IPS-20b (cell line): ENCODE measurements at regions not wholly inside any gene's neighbourhood (a gene's known extent, or its start where the extent isn't known, plus 50 kb on each side); places are given as distances from the start of the nearest gene placed in this dataset.

ENCODE experiments used
- H3K27ac ChIP-seq: one replicate; pipeline ENCODE4 v1.5.1; 2013; ENCODE audit warnings: low read length
- H3K27me3 ChIP-seq: 2 replicates; pipeline ENCODE4 v1.6.1; 2013; ENCODE audit warnings: mild to moderate bottlenecking, low read length, inconsistent platforms; ENCODE audit not compliant: insufficient read depth
- H3K36me3 ChIP-seq: 2 replicates; pipeline ENCODE4 v1.6.1; 2013; ENCODE audit warnings: low read depth, mild to moderate bottlenecking, inconsistent platforms, low read length, moderate library complexity; ENCODE audit not compliant: insufficient read depth
- H3K4me1 ChIP-seq: 2 replicates; pipeline ENCODE4 v1.6.1; 2013; ENCODE audit warnings: mild to moderate bottlenecking, control low read depth, inconsistent platforms, low read length, moderate library complexity; ENCODE audit not compliant: insufficient read depth
- H3K4me3 ChIP-seq: 2 replicates; pipeline ENCODE4 v1.5.1; 2013; ENCODE audit warnings: mild to moderate bottlenecking, low read length, inconsistent platforms
- H3K9ac ChIP-seq: 2 replicates; pipeline ENCODE4 v1.6.1; 2013; ENCODE audit warnings: low read depth, mild to moderate bottlenecking, inconsistent platforms, low read length, moderate library complexity
- H3K9me3 ChIP-seq: 2 replicates; pipeline ENCODE4 v1.6.1; 2013; ENCODE audit warnings: mild to moderate bottlenecking, low read depth, low read length, inconsistent platforms; ENCODE audit not compliant: insufficient read depth

- Histone ChIP-seq H3K36me3 (no peaks in the 10 kb centered on the region), H3K27ac (no peak overlapping the region), H3K4me3 (no peak overlapping the region), H3K9ac (no peak overlapping the region), H3K9me3 (no peaks in the 10 kb centered on the region), H3K27me3 (no peaks in the 10 kb centered on the region), H3K4me1 (no peaks in the 10 kb centered on the region)
Measured at GRCh38 chr3:102883515-102883914, 448.7 kb downstream of the ZPLD1 start.

- H3K36me3 ChIP-seq = no peaks in the 10 kb centered on the region
- H3K9ac ChIP-seq = no peak overlapping the region
- H3K27ac ChIP-seq = no peak overlapping the region
- no peaks in the 10 kb centered on the region for H3K4me1 ChIP-seq
- H3K4me3 ChIP-seq = no peak overlapping the region
- no peaks in the 10 kb centered on the region for H3K9me3 ChIP-seq
- no peaks in the 10 kb centered on the region for H3K27me3 ChIP-seq
Measured at GRCh38 chr3:102885289-102885688, 450.5 kb downstream of the ZPLD1 start.

GRCh38 chr3:102887431-102887830, 452.6 kb downstream of the ZPLD1 start:
- Histone ChIP-seq H3K9me3 (no peaks in the 10 kb centered on the region), H3K36me3 (no peaks in the 10 kb centered on the region), H3K9ac (no peak overlapping the region), H3K27me3 (no peaks in the 10 kb centered on the region), H3K4me1 (no peaks in the 10 kb centered on the region), H3K4me3 (no peak overlapping the region), H3K27ac (no peak overlapping the region)

- Histone ChIP-seq H3K4me1 (no peaks in the 10 kb centered on the region), H3K9ac (no peak overlapping the region), H3K9me3 (no peaks in the 10 kb centered on the region), H3K4me3 (no peak overlapping the region), H3K27me3 (no peaks in the 10 kb centered on the region), H3K36me3 (no peaks in the 10 kb centered on the region), H3K27ac (no peak overlapping the region)
Measured at GRCh38 chr3:102896851-102897621, 462.2 kb downstream of the ZPLD1 start.

- no peak overlapping the region for H3K4me3 ChIP-seq
- no peaks in the 10 kb centered on the region for H3K9me3 ChIP-seq
- H3K27me3 ChIP-seq = no peaks in the 10 kb centered on the region
- no peak overlapping the region for H3K9ac ChIP-seq
- H3K36me3 ChIP-seq = no peaks in the 10 kb centered on the region
- no peak overlapping the region for H3K27ac ChIP-seq
- H3K4me1 ChIP-seq = peaks cover under 1% of the 10 kb centered on the region; the same call in 1 of the 2 replicates
Measured at GRCh38 chr3:102904629-102905028, 469.8 kb downstream of the ZPLD1 start.

- Histone ChIP-seq H3K27ac (no peak overlapping the region), H3K4me3 (no peak overlapping the region), H3K9ac (no peak overlapping the region), H3K36me3 (no peaks in the 10 kb centered on the region), H3K4me1 (peaks cover 8% of the 10 kb centered on the region; the same call in 1 of the 2 replicates), H3K9me3 (no peaks in the 10 kb centered on the region), H3K27me3 (no peaks in the 10 kb centered on the region)
Measured at GRCh38 chr3:102905811-102906210, 471.0 kb downstream of the ZPLD1 start.

GRCh38 chr3:102906818-102907217, 472.0 kb downstream of the ZPLD1 start:
- H3K27ac ChIP-seq = no peak overlapping the region
- H3K36me3 ChIP-seq = no peaks in the 10 kb centered on the region
- no peaks in the 10 kb centered on the region for H3K9me3 ChIP-seq
- H3K27me3 ChIP-seq = no peaks in the 10 kb centered on the region
- H3K4me3 ChIP-seq = no peak overlapping the region
- H3K4me1 ChIP-seq = peaks cover 8% of the 10 kb centered on the region; the same call in 1 of the 2 replicates
- no peak overlapping the region for H3K9ac ChIP-seq

GRCh38 chr3:102909904-102910303, 475.1 kb downstream of the ZPLD1 start:
- no peak overlapping the region for H3K4me3 ChIP-seq
- H3K36me3 ChIP-seq = no peaks in the 10 kb centered on the region
- no peaks in the 10 kb centered on the region for H3K9me3 ChIP-seq
- no peak overlapping the region for H3K9ac ChIP-seq
- no peak overlapping the region for H3K27ac ChIP-seq
- H3K4me1 ChIP-seq = peaks cover 8% of the 10 kb centered on the region; the same call in 1 of the 2 replicates
- H3K27me3 ChIP-seq = no peaks in the 10 kb centered on the region

GRCh38 chr3:102916532-102916931, 481.7 kb downstream of the ZPLD1 start:
- Histone ChIP-seq H3K27me3 (no peaks in the 10 kb centered on the region), H3K27ac (no peak overlapping the region), H3K4me1 (no peaks in the 10 kb centered on the region), H3K9me3 (no peaks in the 10 kb centered on the region), H3K4me3 (no peak overlapping the region), H3K9ac (no peak overlapping the region), H3K36me3 (no peaks in the 10 kb centered on the region)

- no peak overlapping the region for H3K9ac ChIP-seq
- no peaks in the 10 kb centered on the region for H3K36me3 ChIP-seq
- no peaks in the 10 kb centered on the region for H3K27me3 ChIP-seq
- H3K4me3 ChIP-seq = no peak overlapping the region
- peaks cover 27% of the 10 kb centered on the region for H3K9me3 ChIP-seq
- H3K27ac ChIP-seq = no peak overlapping the region
- no peaks in the 10 kb centered on the region for H3K4me1 ChIP-seq
Measured at GRCh38 chr3:102926618-102927017, 491.8 kb downstream of the ZPLD1 start.

GRCh38 chr3:102933377-102933776, 498.6 kb downstream of the ZPLD1 start:
- Histone ChIP-seq H3K9ac (no peak overlapping the region), H3K4me1 (no peaks in the 10 kb centered on the region), H3K36me3 (no peaks in the 10 kb centered on the region), H3K4me3 (no peak overlapping the region), H3K27ac (no peak overlapping the region), H3K27me3 (no peaks in the 10 kb centered on the region), H3K9me3 (peaks cover 12% of the 10 kb centered on the region; the same call in 1 of the 2 replicates)

GRCh38 chr3:102936511-102937045, 501.8 kb downstream of the ZPLD1 start:
- H3K4me1 ChIP-seq = no peaks in the 10 kb centered on the region
- H3K27me3 ChIP-seq = no peaks in the 10 kb centered on the region
- no peak overlapping the region for H3K27ac ChIP-seq
- no peak overlapping the region for H3K4me3 ChIP-seq
- peaks cover 12% of the 10 kb centered on the region; the same call in 1 of the 2 replicates for H3K9me3 ChIP-seq
- H3K9ac ChIP-seq = no peak overlapping the region
- no peaks in the 10 kb centered on the region for H3K36me3 ChIP-seq
